ENCODE measurements at regions not wholly inside any gene's neighbourhood (a gene's known extent, or its start where the extent isn't known, plus 50 kb on each side); places are given as distances from the start of the nearest gene placed in this dataset.

GRCh38 chr7:86972072-86972471 is 87.4 kb downstream of the ELAPOR2 start:
- DNase-seq (ENCODE audit: low read depth) = no peak

DNA sequence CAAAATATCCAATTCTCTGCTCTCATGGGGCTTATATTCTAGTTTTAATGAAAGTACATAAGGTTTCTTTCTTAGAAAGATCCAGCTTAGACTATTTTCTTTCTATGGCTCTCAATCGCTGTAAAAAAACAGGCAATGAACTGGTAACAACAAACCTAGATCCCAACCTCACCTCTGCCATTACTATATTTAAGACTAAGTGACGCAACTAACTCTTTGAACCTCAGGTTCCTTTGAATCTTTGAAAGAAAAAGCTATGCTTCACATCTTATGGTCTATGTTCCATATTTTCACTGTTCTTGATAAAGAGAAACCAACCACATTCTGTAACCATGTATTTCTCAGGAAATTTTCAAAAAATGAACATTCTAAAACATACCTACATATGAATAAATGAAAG is 88.5 kb downstream of the ELAPOR2 start:
- DNase-seq (ENCODE audit: low read depth) = no peak

GRCh38 chr7:86970547-86970946 is 88.9 kb downstream of the ELAPOR2 start:
- no peak for DNase-seq (ENCODE audit: low read depth)

DNA sequence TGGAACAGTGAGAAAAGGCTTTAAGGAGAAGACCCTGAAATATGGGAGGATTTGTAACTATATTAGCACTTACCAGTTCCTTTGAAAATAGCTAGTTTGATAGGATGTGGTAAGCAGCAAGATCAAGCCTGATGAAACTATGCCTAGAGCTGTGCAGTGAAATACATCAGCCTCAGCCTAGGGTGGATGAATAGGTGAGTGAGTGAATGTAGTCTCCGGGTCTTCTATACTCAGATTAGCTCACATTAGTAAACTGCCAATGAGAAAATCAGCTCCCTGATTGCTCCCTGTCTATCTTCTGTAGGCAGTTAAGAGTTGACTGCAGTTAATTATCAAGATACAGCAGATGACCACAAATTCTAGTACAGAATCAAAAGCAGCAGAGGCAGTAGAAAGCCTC is 89.6 kb downstream of the ELAPOR2 start:
- no peak for DNase-seq (ENCODE audit: low read depth)

- no peak for DNase-seq (ENCODE audit: low read depth)
These were observed 90.8 kb downstream of the ELAPOR2 start for GRCh38 chr7:86968618-86969017.

DNA sequence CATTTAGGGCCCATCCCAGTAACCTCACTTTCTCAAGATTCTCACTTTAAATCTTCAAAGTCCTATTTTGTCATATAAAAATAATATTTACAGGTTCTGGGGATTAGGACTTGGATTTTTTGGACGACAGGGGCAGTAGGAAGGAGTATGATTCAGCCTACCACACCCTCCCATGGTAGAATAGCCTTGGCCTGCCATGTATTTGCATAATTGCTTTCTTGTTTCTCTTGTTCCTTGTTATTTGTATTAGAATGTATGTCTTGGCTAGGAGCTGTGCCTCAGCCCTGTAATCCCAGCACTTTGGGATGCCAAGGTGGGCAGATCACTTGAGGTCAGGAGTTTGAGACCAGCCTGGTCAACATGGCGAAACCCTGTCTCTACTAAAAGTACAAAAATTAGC is 92.5 kb downstream of the ELAPOR2 start:
- DNase-seq (ENCODE audit: low read depth) = no peak

DNA sequence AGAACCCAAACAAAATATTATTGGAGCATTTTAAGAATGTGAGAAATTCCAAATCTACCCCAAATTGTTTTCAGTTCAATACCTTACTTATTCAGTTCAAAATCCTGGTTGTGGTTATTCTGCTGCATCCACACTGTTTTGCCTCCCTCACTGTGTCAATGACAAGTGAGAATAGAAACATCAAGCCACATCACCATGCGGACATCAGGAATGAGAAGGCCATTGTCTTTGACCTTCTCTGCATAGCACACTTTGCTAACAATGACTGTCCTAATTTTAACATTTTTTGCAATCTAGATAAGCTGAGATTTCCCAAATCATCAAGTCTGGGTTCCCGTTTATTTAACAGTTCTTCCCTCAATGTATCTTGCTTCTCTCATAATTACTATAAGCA is 93.7 kb downstream of the ELAPOR2 start:
- DNase-seq (ENCODE audit: low read depth) = no peak

GRCh38 chr7:86964973-86965726 is 94.3 kb downstream of the ELAPOR2 start:
- no peak for DNase-seq (ENCODE audit: low read depth)

DNA sequence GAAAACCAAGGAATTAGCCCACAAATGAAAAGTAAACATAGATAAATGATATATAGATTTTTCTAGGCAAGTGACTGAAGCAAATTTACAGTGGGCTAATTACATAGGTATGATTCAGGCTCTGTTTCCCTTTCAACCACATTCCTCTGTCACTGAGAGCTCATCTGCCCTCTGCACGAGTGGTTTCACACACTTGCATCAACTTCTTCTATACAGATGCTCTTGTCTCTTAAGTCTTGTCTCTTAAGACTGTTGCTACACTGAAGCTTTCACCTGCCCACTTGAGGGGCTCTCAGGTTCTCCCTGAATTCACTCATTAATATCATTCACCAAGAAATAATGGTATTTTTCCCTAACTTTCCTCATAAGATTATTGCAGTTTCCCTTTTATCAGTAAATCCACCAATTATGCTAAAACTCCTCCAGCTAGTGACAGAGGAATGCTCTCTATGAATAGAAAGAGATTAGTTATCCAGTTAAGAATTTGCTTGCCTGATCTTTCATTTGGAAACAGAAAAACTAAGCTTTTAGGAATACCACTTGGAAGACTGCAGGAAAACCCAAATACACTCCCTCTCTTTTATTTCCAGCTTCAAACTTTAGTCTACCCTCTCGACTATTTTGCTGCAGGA is 95.7 kb downstream of the ELAPOR2 start:
- DNase-seq (ENCODE audit: low read depth) = no peak

DNA sequence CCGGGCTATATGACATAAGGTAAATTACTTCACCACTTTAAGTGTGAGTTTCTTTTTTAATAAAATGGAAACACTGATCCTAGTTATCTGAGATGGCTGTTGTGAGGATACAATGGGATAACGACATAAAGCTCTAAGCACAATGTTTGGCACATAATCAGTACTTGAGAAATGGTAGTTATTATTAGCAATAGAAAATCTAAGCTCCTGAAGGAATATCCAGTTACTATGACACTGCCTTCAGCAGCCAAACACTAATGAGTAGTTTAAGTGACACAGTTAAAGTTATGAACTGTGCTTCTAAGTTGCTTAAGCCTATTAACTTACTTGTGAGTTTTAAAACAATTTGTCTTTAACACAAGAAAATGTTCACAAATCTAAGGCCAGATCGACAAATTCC is 96.8 kb downstream of the ELAPOR2 start:
- no peak for DNase-seq (ENCODE audit: low read depth)

- no peak for DNase-seq (ENCODE audit: low read depth)
These were observed 97.8 kb downstream of the ELAPOR2 start for GRCh38 chr7:86961686-86962085.

- DNase-seq (ENCODE audit: low read depth) = no peak
These were observed 101.1 kb downstream of the ELAPOR2 start for GRCh38 chr7:86958380-86958779.

DNA sequence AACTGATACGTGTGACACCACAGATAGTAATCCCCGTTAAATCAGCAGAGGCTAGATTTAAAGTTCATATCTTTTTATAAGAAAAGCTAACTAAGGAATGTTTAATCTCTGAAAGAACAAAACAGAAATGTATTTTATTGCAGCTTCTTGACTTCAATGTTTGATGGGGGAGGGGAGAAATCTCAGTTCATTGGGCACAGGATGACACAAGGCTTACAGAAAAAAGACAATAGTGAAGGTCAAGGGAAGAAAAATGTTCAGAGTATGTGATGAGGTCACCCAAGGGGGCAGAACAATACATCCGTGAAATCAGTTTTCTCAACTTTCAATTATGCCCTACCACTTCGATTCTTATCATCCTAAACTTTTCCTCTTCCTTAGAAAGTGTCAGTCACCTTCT is 102.9 kb downstream of the ELAPOR2 start:
- no peak for DNase-seq (ENCODE audit: low read depth)

DNA sequence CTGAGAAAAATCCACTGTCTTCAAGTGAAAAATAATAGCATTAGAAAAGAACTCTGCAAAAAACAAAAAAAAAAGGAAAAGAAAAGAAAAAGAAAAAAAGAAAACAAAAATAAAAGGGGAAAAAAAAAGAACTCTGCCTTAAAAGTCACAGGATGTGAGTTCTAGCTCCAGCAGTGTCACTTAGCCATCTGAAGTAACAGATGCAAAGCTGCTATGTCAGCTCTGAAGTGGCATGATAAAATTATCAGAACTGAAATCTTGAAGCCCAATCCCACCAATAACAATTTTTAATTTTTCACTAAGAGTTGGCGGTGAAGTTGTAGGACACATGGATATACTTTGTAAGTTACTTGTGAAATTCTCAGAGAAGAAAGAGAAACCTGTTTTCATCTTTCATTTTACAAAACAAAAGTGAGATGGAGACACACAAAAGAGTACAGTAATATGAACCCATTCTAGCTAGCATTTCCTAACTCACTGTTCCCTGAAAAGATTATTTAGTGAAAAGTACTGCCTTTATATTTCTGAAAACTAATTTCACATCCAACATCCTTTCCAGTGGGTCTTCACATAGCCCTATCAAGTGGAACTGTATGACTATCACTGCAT is 103.5 kb downstream of the ELAPOR2 start:
- no peak for DNase-seq (ENCODE audit: low read depth)

DNA sequence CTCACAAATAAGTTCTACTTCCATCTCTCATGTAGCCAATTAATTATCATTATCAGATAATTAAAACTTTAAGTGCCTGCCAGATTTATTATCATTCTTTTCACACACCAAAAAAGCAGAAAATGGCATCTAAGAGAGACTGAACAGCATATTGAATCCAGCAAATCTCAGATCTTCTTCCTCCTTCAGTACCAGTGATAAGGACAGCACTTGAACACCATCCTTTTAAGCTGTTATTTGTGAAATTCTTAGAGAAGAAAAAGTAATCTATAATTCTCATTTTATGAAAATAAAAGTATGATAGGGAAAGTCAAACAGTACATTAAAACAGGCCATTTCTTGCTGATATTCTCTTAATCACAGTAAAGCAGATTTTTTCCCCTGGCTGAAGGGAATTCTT is 104.5 kb downstream of the ELAPOR2 start:
- no peak for DNase-seq (ENCODE audit: low read depth)

DNA sequence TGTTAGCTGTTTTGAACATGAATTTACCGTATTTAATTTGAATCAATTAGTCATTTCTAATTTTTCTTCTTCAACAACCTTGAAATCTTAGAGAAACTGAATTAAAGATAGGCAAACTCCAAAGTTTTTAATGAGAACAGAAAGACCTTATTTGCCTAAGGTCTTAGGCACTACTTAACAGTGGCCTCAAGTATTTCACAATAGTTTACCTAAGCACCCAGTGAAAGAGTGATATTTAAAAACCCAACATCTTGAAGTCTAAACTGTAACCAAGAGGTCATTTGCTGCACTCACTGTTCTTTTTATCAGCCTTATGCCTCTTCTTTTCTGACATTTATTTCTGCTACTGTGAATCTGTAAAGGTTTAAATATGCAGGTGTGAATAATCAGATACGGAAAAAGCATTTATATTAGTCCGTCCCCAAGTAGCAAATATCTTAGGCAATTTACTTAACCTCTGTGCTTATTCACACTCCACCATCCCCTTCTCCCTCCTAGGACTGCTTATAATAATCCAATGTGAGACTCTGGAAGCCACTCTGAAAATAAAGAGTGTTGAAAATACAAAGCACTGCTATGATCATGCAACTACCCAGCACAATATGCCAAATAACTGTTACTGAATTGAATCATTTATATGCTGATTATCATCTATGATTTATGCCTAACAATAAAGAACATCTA is 105.7 kb downstream of the ELAPOR2 start:
- DNase-seq (ENCODE audit: low read depth) = no peak

- no peak for DNase-seq (ENCODE audit: low read depth)
These were observed 106.2 kb downstream of the ELAPOR2 start for GRCh38 chr7:86953219-86953618.

DNA sequence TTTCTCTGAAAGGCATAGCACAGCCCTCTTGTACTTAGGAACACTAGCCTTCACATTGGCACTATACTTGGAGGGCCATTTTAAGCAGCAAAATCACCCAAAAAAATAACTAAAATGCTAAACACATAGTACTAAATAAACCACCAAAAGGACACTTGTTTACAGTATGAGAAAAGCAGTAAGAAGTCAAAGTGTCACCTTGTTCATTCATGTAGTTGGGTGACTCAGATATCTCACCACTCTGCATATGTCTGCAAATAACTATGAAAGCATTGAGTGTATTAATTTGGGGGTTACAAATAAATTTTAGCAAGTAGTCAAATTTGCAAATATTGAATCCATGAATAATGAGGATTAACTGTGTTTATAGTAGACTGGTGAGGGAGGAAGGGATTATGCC is 107.6 kb downstream of the ELAPOR2 start:
- DNase-seq (ENCODE audit: low read depth) = no peak

GRCh38 chr7:86950944-86951343 is 108.5 kb downstream of the ELAPOR2 start:
- no peak for DNase-seq (ENCODE audit: low read depth)

- no peak for DNase-seq (ENCODE audit: low read depth)
These were observed 109.1 kb downstream of the ELAPOR2 start for GRCh38 chr7:86950360-86950759.

GRCh38 chr7:86949779-86950260 is 109.6 kb downstream of the ELAPOR2 start:
- no peak for DNase-seq (ENCODE audit: low read depth)

GRCh38 chr7:86949052-86949778 is 110.2 kb downstream of the ELAPOR2 start:
- DNase-seq (ENCODE audit: low read depth) = no peak

Data from activated gamma-delta T cell treated with anti-CD3 and anti-CD28 coated beads, Interleukin-2, amount 50 U/mL, for 16 hours (primary cell).